LNCAP (cell line): ENCODE measurements at regions not wholly inside any gene's neighbourhood (a gene's known extent, or its start where the extent isn't known, plus 50 kb on each side); places are given as distances from the start of the nearest gene placed in this dataset.

Experiments
- TF ChIP-seq, protein P1 (sequence below): fragments of 450-650 bp; IDR thresholded peaks from 2 replicates; pipeline ENCODE4 v1.5.1; 2017; ENCODE audit warnings: mild to moderate bottlenecking

DNA sequence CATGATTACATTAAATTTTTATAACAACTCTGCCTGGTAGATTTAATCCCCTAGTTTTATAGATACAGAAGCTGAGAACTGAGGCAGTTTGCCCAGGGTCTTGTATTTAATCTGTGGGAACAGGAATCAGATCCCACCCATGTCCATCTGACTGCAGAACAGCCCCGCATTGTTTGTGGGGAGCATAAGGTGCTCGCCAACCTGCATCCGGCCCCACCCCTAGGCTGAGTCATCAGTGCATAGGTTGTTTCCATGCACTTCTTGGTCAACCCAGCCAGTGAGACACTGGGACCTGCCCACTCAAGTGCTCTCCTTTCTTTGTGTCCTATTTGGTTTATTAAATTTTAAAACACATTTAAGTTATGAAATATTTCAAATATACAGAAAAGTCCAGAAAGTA is 266.2 kb downstream of the OPA1 start:
- TF ChIP-seq, protein P1, sequence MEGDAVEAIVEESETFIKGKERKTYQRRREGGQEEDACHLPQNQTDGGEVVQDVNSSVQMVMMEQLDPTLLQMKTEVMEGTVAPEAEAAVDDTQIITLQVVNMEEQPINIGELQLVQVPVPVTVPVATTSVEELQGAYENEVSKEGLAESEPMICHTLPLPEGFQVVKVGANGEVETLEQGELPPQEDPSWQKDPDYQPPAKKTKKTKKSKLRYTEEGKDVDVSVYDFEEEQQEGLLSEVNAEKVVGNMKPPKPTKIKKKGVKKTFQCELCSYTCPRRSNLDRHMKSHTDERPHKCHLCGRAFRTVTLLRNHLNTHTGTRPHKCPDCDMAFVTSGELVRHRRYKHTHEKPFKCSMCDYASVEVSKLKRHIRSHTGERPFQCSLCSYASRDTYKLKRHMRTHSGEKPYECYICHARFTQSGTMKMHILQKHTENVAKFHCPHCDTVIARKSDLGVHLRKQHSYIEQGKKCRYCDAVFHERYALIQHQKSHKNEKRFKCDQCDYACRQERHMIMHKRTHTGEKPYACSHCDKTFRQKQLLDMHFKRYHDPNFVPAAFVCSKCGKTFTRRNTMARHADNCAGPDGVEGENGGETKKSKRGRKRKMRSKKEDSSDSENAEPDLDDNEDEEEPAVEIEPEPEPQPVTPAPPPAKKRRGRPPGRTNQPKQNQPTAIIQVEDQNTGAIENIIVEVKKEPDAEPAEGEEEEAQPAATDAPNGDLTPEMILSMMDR: no peak

DNA sequence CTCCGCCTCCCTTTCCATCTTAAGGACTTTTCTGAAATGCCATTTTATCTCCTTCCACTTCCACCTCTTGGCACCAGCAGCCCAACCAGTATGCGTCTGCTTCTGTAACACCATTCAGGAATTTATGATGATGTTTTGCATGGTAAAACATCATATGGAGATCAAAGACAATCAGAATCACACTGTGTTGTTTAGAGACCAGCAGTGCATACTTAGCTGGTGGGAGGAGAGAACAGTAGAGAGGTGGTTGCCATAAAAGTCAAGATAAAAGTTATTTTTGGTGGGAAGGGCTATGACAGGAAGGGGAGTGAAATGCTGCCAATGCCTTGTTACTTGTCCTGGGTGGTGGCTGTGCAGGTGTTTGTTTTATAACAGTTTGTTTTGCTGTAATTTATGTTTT is 268.0 kb downstream of the OPA1 start:
- TF ChIP-seq, protein P1: no peak

DNA sequence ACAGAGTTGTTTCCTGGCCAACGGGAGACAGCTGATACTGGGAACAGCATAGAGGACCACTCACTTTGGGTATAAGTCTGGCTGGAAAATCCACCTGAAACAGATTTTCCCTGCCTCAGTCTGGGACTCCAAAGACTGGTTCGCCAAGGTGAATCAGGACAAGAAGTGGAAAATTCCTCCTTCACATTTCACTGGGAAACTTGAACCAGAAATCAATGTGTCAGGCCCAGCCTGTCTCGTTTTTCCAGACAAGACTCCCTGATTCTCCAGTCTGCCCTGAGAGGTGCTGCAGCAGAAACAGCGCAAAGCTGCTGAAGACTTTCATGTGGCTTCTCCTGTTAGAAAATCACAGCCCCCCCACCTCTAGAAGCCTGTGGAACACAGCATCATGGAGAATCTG is 269.8 kb downstream of the OPA1 start:
- TF ChIP-seq, protein P1: no peak

DNA sequence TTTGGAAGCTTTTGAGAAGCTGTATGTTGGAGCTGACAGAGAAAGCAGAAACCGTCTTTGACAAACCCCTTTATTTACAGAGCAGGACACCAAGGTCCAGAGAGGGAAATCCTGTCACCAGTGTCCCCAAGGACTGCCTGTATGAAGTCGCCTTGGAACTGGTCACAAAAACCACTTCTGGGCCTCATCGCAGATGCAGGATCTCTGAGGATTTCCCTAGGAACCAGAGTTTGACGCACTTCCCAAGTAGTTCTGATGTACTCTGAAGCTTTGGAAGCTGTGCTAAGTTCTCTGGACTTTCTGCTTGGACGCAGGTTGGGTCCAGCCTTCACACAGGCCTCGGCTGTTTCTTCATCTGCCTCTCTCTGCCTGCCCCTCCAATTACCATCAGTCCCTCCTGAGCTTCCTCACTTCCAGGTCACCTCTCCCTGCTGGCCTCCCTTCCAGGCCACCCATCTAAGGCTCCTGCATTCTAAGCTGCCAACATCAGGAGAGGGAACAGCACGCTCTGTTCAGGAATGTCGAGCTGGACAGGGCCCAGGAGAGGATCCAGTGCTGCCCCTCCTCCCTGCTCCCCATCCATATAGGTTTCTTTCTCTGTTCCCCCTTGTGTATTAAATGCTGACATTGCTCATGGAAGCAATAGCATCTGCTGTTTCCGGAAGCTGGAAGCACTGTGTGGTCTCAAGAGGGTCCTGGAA is 270.8 kb downstream of the OPA1 start:
- TF ChIP-seq, protein P1: no peak

DNA sequence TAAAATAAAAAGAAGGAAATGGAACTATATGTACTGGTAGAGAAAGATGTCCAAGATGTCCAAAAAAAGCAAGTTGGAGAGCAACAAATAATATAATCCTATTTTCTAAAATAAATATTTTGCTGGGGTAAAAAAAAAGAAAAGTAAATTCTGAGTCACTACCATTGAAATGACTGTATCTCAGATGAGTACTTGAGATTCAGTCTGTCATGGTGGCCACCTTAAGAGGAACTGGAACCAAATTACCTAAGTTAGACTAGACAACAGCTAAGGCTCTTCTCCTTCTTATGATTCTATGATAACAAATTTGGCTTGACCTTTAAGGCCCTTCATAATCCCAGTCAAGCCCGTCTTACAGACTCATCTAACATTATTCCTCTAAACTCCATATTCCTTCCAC is 270.6 kb upstream of the HES1 start:
- TF ChIP-seq, protein P1: no peak

DNA sequence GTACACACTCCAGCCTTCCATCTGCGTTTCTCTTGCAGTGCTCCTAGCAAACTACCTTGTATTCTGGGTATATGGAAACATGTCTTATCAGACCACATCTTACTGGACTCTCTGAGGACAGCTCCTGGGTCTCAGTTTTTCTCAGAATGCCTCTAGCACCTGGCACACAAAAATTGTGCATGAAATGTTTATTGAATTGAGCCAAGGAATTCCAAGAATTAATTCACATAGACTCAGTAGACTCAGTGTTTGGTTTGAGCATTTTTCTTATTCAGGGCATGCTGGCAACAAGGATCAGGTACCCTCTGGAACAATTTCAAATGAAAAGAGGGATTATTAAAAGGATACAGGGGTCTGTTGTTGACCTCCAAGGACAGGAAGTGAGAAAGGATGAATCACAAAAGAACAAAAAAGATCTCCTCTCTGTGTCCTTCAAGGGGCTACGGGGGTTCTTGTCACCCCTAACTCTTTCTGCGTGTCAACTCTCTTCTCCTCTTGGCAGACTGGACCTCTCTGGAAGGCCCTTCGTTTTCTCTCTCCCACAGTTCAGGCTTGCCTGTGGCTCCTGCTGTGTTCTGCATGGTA is 270.0 kb upstream of the HES1 start:
- TF ChIP-seq, protein P1: no peak

DNA sequence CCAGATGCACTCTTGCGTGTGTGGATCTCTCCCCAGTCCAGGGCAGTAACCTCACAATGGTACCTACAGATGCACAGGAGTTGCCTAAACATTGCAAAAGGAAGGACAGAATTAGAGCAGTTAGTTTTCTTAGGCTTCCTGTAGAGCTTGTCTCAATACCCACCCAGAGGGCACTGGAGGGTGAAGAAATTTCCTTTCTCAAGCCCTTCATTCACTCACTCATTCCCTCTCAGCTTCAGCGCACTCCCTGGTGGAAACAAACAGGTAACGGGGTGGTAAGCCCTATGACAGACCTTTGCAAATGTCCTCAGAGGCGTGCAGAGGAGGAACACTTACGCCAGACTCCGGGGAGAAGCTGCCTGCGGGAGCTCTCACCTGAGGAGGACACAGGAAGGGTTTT is 267.4 kb upstream of the HES1 start:
- TF ChIP-seq, protein P1: no peak
